KOPT-K1 (cell line): ENCODE measurements at regions not wholly inside any gene's neighbourhood (a gene's known extent, or its start where the extent isn't known, plus 50 kb on each side); places are given as distances from the start of the nearest gene placed in this dataset.
"Not testable (repeated sequence)": the region's sequence is repeated elsewhere in the genome, so short reads cannot be mapped to it uniquely, and the experiment has no call there.

Experiments used
- H3K27ac ChIP-seq: fragments of 200-600 bp; sonication (generic); 2 replicates; pipeline ENCODE4 v1.5.1; 2016; ENCODE audit warnings: antibody characterized with exemption, mild to moderate bottlenecking, low read depth, low read length; ENCODE audit not compliant: poor library complexity, severe bottlenecking
- H3K36me3 ChIP-seq: fragments of 200-600 bp; sonication (generic); 2 replicates; pipeline ENCODE4 v1.5.1; 2017; ENCODE audit warnings: antibody characterized with exemption, mild to moderate bottlenecking, low read length, moderate library complexity; ENCODE audit not compliant: insufficient read depth
- H3K9me3 ChIP-seq: fragments of 200-600 bp; sonication (generic); 2 replicates; pipeline ENCODE4 v1.5.1; 2017; ENCODE audit warnings: antibody characterized with exemption, low read length, mild to moderate bottlenecking; ENCODE audit not compliant: insufficient read depth, poor library complexity, severe bottlenecking

DNA sequence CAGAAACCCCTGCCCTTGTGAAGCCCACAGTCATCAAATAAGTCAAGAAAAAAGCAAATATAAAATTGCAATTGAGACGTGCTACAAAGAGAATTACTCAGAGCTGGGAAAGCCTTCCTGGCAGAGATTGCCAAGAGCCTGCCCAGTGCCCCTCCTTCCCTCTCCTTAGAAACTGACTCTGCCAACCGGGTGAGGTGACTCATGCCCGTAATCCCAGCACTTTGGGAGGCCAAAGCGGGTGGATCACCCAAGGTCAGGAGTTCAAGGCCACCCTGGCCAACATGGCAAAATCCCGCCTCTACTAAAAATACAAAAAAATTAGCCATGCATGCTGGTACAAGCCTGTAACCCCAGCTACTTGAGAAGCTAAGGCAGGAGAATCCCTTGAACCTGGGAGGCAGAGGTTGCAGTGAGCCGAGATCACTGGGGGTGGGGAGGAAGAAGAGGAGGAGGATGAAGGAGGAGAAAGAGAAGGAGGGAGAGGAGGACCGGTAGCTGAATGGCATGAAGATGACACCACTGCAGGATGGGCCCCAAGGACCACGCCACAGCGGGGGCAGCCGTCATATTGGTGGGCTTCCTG is 76.1 kb upstream of the RTL6 start:
- Histone ChIP-seq H3K27ac (no peak overlapping the region), H3K36me3 (no peaks in the 10 kb centered on the region), H3K9me3 (peaks cover 7% of the 10 kb centered on the region)

DNA sequence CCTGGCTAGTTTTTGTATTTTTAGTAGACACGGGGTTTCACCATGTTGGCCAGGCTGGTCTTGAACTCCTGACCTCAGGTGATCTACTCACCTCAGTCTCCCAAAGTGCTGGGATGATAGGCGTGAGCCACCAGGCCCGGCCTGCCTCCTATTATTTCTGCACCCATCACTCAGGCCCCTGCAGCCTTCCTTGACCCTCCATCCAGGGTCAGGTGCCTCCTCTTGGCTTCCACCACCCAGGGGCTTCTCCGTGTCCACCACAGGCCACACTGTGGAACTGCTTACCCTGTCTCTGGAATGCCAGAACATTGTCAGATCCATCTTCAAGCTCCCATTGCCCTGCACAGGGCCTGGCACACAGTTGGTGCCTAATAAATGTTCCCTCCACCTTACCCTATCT is 75.4 kb upstream of the RTL6 start:
- no peaks in the 10 kb centered on the region for H3K36me3 ChIP-seq
- peaks cover 7% of the 10 kb centered on the region for H3K9me3 ChIP-seq
- no peak overlapping the region for H3K27ac ChIP-seq

DNA sequence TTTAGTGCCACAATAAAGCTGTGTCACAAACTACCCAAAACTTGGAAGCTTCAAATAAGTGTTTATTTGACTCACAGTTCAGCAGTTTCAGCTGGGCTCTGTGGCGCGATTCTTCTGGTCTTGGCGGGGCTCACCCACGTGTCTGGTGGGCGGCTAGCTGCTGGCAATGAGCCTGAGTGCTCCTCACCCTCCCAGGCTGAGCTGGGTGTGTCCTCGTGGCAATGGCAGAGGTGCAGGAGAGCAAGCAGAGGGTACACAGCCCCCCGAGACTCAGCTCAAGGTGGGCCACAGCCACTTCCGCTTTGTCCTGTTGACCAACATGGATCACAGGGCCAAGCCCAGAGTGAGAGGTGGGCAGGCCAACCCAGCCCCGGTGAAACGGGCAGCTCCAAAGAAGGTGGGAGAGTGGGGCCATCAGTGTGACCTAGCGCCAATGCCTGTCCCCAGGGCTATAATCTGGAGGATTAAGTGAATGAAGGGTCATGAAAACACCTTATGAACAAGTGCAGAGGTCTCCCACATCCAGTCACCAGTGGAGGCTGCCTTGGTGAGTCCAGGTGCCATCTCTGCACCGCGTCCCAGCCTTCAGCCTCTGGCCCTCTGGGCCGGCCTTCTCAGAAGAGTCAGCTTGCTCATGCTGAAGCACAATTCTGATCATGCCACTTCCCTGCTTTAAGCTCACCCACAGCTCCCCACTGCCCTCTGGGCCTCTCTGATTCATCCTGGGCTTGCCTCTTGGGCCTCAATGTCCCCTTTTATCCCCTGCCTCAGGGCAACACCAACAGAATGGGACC is 74.6 kb upstream of the RTL6 start:
- Histone ChIP-seq H3K36me3 (no peaks in the 10 kb centered on the region), H3K9me3 (peaks cover 7% of the 10 kb centered on the region), H3K27ac (no peak overlapping the region)

DNA sequence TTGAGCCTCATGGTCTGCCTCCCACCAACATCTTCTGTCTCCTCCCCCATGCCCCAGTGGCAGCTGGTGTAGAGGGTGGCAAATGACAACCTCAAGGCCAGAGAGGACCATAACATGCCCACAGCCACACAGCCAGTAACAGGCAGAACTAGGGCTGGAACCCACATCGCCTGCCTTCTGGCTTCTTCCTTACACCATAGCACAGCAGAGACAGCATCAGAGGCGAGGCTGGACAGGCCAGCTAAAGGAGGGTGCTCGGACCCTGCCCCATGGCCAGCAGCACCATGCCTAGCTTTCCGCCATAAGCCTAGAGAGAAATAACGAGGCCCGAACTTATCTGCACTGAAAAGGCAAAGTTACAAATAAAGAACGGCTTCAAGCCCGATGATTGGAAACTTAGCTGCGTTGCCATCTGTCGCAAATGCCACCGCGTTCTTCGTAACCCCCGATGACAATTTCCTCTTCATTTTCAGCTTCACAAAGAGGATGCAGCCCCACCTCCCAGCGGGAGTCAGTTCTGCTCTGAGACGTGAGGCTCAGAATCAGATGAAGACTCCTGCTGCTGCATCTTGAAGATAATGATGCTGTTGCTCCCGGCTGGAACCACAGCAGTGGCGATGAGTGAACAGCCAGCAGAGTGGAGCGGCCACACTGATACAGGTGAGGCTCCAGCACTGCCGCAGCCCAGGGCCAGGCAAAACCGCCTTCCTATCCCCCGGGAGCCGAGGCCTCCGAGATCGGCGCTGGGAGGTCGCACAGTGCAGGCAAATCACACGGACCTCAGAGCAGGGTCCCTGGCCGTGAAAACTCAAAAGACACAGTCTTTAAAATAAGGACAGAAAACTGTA is 73.8 kb upstream of the RTL6 start:
- Histone ChIP-seq H3K27ac (no peak overlapping the region), H3K36me3 (no peaks in the 10 kb centered on the region), H3K9me3 (peaks cover 7% of the 10 kb centered on the region)

DNA sequence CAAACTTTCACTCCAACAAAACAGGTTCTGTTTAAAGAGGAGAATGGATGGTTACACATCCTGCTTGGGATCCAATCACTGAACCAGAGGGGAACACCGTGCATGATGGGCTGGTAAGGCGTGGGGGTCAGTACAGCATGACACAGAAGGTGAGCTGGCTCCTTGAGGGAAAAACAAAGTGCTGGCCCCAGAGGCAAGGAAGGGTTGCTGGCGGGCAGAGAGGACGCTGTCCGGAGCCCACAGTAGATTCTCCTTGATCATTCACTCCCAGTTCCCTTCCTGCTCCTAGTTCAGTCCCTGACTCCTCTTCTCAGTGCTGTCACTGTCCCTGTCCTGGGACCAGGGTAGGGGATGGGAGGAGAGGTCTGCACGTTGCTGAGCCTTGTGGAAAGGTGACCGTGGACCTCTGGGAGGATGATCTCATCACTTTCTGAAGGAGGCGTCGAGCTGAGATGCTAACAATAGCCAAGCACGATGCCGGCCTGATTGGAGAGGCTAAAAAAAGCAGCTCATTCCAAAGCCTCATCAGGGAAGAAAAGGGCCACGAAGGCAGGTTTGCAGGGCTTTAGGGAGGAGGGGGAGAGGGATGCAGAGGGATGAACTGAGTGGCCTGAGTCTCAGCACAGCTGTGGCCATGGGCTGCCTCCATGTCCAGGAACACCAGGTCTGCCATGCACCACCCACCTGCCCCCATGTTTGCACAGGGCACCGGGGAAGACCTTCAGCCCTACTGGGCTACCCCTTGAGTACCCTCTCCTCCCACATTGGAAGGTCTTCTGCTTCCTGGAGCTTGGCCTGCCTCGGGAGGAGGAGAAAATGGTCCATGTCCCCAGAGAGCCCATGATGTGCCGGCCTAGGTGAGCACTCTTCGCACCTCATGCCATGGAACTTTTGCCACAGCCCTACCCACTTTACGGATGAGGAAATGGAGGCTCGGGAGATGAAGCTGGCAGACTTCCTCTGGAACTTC is 72.7 kb upstream of the RTL6 start:
- Histone ChIP-seq H3K36me3 (no peaks in the 10 kb centered on the region), H3K9me3 (peaks cover 7% of the 10 kb centered on the region), H3K27ac (no peak overlapping the region)

DNA sequence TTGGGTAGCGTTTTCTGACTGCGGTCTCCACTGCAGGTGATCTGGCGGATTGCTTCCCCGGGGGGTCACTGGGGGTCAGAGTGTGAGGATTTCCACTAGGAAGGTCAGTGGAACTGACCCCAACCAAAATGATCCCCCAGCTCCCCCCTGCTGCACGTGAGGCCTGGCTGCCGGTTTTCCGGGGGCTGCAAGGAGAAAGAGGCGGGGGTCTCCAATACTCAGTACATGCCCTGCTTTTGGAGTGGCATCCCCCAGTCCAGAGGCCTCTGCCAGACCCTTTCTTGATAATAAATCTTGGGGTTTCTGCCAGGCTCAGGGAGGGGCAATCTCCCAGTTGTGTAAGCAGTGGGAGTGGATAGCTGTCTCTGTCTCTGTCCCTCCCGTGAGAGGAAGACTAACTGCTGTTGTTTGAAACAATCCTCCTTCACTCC is 71.5 kb upstream of the RTL6 start:
- Histone ChIP-seq H3K36me3 (no peaks in the 10 kb centered on the region), H3K9me3 (peaks cover 8% of the 10 kb centered on the region)

DNA sequence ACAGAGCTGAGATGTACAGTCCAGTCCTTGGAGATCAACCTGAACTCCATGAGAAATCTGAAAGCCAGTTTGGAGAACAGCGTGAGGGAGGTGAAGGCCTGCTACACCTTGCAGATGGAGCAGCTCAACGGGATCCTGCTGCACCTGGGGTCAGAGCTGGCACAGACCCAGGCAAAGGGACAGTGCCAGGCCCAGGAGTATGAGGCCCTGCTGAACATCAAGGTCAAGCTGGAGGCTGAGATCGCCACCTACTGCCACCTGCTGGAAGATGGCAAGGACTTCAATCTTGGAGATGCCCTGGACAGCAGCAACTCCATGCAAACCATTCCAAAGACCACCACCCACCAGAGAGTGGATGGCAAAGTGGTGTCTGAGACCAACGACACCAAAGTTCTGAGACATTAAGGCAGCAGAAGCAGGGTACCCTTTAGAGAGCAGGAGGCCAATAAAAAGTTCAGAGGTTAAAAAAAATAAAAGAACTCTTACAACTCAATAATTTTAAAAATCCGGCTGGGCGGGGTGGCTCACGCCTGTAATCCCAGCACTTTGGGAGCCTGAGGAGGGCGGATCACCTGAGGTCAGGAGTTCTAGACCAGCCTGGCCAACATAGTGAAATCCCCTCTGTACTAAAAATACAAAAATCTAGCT is 69.9 kb upstream of the RTL6 start:
- H3K36me3 ChIP-seq = no peaks in the 10 kb centered on the region
- H3K9me3 ChIP-seq = peaks cover 21% of the 10 kb centered on the region
- H3K27ac ChIP-seq = no peak overlapping the region

More for the DNA sequence above, 71.5 kb upstream of the RTL6 start:
- H3K27ac ChIP-seq = no peak overlapping the region

DNA sequence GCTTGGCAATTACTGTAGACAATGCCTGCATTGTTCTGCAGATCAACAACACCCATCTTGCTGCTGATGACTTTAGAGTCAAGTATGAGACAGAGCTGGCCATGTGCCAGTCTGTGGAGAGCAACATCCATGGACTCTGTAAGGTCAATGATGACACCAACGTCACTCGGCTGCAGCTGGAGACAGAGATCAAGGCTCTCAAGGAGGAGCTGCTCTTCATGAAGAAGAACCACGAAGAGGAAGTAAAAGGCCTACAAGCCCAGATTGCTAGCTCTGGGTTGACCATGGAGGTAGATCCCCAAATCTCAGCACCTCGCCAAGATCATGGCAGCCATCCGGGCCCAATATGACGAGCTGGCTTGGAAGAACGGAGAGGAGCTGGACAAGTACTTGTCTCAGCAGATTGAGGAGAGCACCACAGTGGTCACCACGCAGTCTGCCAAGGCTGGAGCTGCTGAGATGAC is 69.4 kb upstream of the RTL6 start:
- H3K9me3 ChIP-seq = peaks cover 21% of the 10 kb centered on the region
- H3K27ac ChIP-seq, H3K36me3 ChIP-seq: not testable (repeated sequence)

DNA sequence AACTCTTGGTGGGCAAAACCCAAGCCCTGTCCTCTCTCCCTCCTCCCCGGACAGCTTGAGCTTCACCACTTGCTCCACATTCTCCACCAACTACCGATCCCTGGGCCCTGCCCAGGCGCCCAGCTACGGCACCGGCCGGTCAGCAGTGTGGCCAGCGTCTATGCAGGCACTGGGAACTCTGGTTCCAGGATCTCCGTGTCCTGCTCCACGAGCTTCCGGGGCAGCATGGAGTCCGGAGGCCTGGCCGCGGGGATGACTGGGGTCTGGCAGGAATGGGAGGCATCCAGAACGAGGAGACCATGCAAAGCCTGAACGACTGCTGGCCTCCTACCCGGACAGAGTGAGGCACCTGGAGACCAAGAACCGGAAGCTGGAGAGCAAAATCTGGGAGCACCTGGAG is 68.9 kb upstream of the RTL6 start:
- Histone ChIP-seq H3K36me3 (no peaks in the 10 kb centered on the region), H3K27ac (no peak overlapping the region), H3K9me3 (peaks cover 21% of the 10 kb centered on the region)

DNA sequence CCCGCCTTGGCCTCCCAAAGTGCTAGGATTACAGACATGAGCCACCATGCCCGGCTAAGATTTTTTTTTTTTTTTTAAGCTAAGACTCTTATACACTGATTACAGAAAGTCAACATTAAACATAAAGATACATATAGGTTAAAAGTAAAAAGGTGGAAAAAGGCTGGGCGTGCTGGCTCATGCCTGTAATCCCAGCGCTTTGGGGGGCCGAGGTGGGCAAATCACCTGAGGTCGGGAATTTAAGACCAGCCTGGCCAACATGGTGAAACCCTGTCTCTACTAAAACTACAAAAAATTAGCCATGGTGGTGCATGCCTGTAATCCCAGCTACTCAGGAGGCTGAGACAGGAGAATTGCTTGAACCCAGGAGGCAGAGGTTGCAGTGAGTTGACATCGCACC is 64.6 kb upstream of the RTL6 start:
- not testable (repeated sequence) for H3K36me3 ChIP-seq, H3K27ac ChIP-seq
- peaks cover 24% of the 10 kb centered on the region for H3K9me3 ChIP-seq

DNA sequence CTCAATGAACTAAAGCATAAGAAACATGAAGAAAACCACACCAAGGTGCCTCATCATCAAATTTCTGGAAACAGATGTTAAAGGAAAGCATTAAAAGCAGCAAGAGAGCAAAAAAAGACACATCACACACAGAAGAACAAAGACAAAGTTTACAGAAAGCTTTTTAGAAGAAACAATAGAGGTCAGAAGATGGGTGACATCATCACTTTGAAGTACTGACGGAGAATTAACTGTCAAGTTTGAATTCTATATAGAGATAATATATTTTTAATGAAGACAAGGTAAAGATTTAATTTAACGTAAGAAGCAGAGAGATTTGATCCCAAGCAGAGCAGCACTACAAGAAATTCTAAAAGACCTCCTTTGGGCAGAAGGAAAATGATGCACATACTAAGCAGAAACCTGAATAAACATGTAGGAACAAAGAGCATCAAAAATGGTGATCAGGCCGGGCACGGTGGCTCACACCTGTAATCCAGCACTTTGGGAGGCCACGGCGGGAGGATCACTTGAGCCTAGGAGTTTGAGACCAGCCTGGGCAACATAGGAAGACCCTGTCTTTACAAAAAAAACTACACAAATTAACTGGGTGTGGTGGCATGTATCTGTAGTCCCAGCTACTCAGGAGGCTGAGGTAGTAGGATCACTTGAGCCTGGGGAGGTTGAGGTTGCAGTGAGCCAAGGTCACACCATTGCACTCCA is 63.3 kb upstream of the RTL6 start:
- H3K36me3 ChIP-seq = no peaks in the 10 kb centered on the region
- peaks cover 24% of the 10 kb centered on the region for H3K9me3 ChIP-seq
- no peak overlapping the region for H3K27ac ChIP-seq

DNA sequence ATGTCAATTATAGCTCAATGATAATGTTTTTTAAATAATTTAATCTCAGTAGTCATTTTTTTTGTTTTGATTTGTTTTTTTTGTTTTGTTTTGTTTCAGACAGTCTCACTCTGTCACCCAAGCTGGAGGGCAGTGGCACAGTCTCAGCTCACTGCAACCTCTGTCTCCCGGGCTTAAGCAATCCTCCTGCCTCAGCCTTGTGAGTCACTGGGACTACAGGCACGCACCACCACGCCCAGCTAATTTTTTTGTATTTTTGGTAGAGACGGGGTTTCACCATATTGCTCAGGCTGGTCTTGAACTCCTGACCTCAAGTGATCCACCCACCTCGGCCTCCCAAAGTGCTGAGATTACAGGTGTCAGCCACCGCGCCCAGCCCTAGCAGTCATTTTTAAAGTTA is 60.6 kb upstream of the RTL6 start:
- not testable (repeated sequence) for H3K27ac ChIP-seq, H3K36me3 ChIP-seq
- H3K9me3 ChIP-seq = peaks cover 13% of the 10 kb centered on the region

DNA sequence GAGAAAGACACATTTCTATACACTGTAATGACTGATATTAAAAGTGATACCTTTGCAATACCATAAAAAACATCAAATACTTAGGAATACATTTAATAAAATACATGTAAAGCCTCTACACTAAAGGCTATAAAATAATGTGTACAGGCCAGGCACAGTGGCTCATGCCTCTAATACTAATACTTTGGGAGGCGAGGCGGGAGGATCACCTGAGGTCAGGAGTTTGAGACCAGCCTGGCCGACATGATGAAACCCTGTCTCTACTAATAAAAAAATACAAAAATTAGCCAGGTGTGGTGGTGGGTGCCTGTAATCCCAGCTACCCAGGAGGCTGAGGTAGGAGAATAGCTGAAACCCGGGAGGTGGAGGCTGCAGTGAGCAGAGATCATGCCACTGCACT is 59.8 kb upstream of the RTL6 start:
- H3K27ac ChIP-seq, H3K9me3 ChIP-seq, H3K36me3 ChIP-seq: not testable (repeated sequence)
